HG02759 (cell line): ENCODE measurements at regions not wholly inside any gene's neighbourhood (a gene's known extent, or its start where the extent isn't known, plus 50 kb on each side); places are given as distances from the start of the nearest gene placed in this dataset.
"Not testable (repeated sequence)": the region's sequence is repeated elsewhere in the genome, so short reads cannot be mapped to it uniquely, and the experiment has no call there.

Experiments
- ATAC-seq: cut with Tn5 transposase; IDR thresholded peaks from one replicate; pipeline ENCODE4 v1.9.1; 2021; ENCODE audit warnings: mild to moderate bottlenecking, moderate library complexity; ENCODE audit not compliant: unreplicated experiment

DNA sequence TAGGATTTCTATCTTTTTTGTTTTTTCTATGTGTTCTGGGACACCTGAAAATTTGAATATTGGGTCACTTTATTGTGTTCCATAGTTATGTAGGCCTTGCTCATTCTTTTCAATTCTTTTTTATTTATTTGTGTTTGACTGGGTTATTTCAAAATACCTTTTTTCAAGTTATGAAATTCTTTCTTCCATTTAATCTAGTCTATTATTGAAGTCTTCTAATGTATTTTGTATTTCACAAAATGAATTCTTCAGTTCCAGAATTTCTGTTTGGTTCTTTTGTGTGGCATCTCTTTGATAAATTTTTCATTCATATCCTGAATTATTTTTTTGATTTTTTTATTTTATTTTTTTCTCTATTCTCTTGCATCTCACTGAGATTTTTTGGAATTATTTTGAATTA, 628.8 kb downstream of the NR2F1-AS1 start:
- no peak for ATAC-seq

DNA sequence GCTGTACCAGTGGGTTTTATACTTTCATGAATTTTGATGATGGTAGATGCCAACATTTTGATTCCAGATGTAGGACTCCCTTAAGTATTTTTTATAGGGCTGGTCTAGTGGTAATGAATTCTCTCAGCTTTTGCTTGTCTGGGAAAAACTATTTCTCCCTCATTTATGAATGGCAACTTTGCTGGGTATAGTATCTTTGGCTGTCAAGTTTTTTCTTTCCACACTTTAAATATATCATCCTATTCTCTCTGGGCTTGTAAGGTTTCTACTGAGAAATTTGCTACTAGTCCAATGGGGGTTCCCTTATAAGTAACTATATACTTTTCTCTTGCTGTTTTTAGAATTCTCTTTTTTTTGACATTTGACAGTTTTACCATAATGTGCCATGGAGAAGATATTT, 629.3 kb downstream of the NR2F1-AS1 start:
- no peak for ATAC-seq

DNA sequence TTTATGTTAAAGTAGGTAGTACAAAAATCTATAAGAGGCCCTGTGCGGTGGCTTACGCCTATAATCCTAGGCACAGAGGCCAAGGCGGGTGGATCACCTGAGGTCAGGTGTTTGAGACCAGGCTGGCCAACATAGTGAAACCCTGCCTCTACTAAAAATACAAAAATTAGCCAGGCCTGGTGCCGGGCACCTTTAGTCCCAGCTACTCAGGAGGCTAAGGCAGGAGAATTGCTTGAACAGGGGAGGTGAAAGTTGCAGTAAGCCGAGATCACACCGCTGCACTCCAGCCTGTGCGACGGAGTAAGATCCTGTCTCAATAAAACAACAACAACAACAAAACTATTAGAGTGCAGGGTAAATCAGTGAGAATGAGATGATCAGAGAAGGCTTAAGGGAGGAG, 634.5 kb downstream of the NR2F1-AS1 start:
- no peak for ATAC-seq

DNA sequence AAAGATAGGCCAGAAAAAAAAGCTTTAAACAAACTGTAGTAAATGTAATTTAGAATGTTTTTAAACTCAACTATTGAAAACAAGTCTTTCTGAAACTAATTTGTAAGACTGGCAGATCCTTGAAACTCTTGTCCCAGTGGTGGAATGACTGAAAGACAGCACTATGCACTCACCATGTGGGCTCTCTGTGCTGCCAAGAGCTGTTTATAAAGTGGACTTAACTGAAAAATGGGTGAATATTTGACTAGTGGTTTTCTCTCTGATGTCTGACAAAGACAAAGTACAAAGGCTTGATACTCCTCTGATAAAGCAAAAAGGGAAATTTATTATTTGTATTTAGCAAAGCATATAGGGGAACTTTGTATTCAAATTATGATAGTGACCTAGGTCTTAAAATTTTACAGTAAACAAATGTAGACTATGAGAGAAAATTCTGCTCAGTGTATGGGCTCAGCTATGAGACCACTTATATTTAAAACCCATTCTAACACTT, 635.4 kb downstream of the NR2F1-AS1 start:
- peak; percentile 74 for ATAC-seq

DNA sequence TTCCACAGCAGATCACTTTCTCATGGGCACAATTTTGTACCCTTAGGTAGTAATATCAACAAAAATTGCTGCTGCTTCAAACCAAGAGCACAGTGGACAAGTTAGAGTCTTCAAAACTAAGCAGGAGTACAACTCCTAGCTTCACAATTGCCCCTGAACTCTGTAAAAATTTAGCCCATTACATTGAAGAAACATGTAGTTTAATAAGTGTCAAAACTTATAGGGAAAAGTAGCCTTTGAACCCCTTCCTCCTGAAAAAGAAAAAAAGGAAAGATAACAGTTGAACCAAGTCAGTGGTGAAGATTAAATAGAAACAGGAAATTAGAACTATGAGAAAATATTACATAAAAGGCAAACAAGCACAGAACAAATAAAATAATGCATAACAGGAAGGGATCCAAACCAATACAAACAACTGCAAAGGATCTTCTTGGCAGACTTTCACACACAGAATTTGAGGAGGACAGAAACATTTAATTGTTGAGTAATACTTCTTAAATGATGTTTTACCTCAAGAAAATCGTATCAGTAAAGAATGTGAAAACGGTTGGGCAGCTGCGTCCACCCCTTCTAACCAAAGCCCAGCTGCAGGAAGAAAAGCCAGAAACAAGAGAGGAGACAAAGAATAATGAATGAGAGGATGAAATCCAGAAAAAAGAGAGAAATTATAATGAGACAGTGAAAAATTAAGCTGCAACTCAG, 636.0 kb downstream of the NR2F1-AS1 start:
- ATAC-seq = peak; percentile 2

DNA sequence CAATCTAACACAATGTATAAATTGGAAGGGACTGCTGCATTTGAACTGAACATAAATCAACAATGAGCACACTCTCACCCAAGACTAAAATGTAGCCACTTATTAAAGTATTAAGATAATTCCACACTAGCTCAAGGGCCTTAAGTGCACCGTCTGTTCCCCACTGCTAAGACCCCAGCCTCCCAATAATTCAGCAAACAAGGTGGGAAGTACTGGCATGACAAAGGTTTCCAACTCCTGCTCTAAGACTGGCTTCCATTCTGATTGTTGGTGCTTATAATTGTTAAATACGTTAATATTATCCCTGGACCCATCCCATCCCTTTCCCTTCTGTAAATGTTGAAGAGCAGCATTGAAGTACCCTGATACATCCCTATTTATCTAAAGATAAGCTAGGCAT, 636.7 kb downstream of the NR2F1-AS1 start:
- ATAC-seq = no peak

DNA sequence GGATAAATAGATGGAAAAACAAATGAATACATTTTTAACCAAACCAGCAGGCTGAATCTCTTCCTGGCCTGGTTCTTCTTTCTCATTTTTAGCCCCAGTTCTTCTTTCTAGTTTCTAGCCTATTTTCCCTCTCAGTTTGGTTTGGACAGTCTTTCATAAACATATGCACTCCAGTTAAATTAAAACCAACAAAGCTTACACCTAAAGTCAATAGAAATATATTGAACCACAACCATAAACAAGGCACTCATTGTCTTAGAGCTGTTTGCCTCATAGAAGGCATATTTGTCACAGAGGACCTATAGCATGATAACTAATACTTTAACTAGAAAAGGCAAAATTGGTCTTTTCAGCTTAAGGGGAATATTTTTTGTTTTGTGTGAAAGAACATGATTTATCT, 638.3 kb downstream of the NR2F1-AS1 start:
- no peak for ATAC-seq

DNA sequence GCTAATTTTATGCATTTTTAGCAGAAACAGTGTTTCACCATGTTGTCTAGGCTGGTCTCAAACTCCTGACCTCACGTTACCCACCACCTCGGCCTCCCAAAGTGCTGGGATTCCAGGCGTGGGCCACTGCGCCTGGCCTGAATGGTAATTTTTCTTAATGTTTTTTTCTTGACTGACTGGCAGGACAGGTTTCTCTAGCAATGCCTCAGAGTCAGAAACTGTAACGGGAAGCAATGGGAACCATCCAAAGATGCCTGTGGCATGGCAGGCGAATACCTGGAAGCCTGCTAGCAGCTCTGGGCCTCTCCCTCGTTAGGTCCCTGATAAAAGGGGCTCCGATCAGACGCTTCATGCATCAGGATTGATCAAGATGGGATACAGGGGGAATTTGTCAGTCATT, 639.2 kb downstream of the NR2F1-AS1 start:
- ATAC-seq = no peak

DNA sequence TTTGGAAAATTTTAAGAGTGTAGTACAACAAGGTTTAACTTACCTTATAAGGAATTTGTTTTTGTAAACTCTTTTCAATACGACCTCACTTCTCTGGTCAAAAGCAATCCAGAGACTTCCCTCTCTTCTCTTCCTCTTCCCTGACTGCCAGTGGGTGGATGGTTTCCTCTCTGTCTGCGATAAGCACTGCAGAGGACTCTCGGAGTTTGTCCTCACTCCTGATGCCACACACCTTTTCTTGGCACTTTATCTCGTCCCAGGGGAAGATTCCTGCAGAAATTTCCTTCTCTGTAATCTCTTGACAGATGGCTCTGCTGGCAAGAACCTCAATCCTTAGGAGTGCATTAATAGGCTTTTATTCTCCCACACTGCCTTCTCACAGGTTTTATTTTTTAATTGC, 641.6 kb downstream of the NR2F1-AS1 start:
- ATAC-seq = no peak

DNA sequence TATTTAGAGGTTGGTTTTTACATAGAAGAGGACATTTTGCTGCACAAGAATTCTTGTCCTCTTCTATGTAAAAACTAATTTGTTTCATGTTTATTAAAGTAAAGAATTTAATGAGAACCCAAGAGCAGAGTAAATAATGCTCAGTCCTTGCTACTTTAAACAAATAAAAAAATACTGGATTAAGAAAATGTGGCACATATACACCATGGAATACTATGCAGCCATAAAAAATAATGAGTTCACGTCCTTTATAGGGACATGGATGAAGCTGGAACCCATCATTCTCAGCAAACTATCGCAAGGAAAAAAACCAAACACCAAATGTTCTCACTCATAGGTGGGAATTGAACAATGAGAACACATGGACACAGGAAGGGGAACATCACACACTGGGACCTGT, 643.6 kb downstream of the NR2F1-AS1 start:
- not testable (repeated sequence) for ATAC-seq

DNA sequence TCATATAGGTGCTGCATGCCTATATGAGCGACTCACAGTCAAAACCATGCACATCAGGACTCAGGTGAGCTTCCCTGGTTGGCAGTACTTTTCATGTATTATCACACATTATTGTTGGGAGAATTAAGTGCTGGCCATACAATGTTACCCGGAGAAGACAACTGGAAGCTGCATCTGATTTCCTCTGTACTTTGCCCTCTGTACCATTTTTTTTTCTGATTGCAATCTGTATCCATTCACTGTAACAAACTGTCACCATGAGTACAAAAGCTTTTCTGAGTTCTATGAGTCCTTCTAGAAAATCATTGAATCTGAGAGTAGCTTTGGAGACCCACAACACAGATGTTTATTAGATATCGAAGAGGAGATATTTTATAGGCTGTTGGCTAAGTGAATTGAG, 651.0 kb downstream of the NR2F1-AS1 start:
- no peak for ATAC-seq

DNA sequence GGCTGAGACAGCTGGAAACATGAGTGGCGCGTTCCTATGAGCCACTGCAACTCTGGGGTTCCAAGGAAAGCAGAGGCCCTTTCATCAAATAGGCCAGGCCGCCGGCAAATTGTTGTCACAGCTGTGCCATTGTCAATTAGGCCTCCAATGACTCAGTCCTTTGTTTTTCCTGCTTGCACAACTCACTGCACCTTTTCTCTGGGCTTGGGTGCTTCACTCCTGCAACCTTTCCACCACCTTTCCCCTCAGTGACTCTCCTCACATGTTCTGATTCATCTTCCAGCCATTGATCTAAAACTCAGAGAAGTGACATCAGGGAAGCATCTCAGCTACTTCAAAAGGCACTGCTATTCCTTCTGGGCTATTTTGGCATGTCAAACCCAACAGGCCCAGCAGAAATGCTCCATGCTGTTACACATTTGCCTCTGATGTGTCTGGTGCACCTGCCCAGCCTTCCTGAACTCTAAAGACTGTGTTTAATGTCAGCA, 653.7 kb downstream of the NR2F1-AS1 start:
- ATAC-seq = no peak

DNA sequence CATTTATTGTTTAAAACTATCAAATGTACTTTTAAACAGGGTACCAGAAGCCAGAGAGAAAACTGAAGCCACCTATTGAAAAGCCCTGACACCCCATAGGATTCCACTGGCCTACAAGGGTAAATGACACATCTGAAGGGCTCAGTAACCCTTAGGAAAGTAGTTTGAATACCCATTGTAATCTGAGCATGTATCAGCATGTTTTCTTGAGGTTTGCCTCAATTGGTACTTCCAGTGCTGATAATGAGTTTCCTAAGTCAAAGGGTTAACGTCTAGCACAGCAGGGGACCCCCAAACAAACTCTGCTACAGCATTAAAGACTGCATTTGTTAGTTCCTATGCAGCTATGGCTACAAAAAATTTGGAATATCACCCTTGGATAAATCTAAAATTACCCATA, 657.1 kb downstream of the NR2F1-AS1 start:
- ATAC-seq = no peak

DNA sequence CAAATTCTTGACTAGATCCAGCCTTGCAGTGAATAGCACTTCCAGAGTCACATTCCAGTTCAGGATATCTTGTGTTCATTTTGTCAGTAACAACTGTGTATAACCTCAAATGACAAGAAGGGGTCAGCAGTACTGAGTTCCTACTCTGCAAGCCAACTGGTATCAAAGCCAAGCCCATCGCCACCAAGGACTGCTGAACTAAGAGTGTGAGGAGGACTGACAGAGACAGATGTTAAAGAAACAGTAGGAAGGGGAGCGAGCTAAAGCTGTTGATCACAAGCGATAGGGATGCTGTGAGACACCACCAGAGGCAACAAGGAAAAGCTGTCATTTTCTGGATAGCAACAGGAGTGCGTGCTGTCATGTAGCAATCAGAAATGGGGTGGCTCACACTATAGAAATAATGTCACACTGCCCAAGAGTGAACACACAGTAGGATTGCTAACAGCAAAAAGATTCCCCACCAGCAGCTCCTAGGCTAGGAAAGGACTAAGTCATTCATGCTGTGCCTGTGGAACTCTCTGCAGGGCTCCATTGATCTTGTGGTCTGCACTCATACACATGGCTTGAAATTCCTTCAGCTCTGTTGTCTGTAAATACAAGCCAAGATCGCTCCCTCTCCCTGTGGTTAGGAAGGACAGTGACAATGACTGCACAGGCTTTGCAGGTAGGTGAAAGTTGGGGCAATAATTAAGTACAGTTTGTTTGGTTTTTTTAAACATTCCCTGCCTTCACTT, 658.6 kb downstream of the NR2F1-AS1 start:
- ATAC-seq = no peak

DNA sequence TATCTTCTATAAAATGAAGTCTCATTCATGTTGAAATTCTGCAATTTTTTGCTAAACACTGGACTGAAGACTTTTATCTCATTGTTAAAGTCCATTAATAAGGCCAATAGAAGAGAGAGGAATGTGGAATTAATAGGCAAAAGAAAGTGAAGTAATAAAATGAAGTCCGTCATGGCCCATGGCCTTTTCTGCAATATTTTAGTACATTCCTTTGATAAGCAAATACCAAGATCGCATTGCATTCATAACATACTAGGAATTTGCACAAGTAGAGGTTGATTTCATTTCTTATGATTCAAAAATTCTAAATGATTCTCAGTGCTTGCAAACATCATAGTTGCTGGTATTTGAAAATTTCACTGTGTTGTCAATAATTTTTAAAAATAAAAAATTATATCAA, 664.0 kb downstream of the NR2F1-AS1 start:
- ATAC-seq = no peak

DNA sequence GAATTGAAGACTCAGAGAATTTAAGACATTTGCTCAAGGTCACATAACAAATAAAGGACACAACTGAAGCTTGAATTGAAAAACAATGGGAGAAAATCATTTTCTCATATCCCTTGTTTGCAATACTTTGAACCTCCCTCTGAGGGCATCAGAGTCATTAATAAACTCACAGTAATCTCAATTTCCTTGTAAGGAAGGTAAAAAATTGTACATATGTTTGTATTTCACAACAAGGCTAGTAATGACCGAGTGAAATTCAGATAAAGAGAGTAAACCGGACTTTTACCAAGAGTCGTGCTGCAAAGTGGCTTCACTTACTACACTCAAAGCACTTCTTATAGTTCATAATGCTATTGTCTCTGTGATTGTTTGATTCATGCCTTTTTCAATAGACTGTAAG, 665.0 kb downstream of the NR2F1-AS1 start:
- ATAC-seq = no peak

DNA sequence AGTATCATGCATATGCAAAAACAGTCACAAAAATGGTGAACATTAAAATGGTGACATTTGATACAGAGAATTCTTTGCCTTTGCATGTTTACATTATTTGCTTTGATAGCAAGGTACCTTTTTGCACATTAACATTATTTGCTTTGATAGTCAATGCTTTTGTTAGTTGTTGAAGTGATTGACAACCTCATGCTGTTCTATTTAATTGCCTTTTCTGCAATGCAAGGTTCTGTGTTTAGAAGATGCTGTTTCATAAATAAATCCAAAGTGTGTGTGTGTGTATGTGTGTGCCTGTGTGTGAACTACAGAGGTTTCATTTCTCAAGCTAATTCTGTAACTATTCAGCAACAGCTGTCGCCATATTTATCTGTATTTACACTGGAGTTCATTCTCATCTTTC, 668.7 kb downstream of the NR2F1-AS1 start:
- no peak for ATAC-seq

DNA sequence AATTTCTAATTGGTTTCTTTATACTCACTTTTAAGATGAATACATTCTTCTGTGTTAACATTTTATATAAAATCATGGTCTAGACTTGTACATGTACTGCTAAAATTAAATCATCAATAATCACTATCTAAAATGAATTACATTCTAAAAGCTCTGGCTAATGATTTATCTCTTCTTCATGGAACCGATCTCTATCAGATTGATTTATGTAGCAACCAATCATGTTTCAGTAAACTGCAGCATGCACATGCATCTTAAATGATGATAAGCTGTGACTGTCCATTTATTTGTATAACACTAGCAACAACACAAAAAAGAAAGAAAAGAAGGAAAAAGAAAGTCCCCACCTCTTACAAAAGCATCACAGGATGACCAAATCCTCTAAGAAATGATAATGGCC, 669.2 kb downstream of the NR2F1-AS1 start:
- ATAC-seq = no peak

DNA sequence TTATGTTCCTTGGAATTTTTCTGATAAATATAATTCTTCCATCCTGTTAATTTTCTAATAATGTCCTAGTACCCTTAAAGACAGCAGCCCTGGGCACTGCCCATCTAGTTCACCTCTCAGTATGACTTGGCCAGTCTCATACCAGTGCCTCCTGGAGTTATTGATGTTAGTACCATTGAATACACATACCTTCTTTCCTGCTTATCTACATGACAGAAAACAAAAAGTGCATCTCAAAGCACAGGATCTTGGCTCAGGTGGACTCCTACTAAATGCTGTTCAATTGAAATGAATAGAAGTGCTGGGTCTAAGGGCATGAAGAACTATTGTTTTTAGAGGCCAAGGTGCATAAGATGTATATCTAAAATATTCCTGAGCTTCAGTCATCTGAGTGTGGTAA, 669.7 kb downstream of the NR2F1-AS1 start:
- no peak for ATAC-seq

DNA sequence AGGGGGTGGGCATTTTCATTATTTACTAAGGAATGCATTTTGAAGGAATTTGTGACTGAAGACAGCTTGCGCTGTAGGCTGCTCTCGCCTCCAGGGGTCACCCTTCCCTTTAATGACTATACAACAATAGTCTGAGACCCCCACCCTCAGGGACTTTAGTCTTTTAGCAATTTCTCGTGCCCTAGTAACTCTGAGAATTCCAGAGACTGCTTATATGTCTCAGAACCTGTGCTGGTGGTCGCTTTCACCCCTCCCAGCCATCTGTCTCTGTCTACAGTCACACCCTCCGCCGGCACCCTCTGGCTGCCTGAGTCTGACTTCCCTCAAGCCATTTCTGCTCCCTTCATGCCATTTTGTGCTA, 671.4 kb downstream of the NR2F1-AS1 start:
- peak; percentile 44 for ATAC-seq

DNA sequence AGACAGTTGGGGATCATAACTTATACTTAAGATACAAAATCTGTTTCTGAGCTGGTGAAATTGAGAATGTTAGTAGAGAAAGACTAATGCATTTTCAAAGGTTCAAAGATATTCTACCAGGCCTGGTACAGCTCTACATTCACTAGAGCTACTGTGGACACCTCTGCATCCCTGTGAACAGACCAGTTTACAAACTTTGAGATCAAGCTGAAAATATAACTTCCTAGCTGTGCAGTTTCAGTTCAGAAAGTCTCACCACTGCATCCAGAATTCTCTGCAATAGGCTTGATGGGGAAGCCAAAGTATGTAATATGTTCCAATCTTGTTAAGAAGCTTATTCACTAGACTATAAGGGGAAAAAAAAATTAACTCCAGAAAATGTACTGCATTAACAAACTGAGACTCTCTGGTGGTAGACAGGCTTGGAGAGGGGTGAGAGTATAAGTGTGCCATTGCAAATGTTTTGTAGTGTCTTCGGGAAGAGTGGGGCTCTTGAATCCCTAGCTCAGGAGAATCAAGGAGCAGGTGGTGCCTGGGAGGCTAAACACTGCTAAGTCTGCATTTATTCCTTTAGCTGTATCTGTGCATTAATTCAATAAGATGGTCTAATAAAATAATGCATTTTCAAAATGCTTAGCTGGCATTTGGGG, 671.9 kb downstream of the NR2F1-AS1 start:
- ATAC-seq = peak; percentile 3
